ENCODE measurements at regions not wholly inside any gene's neighbourhood (a gene's known extent, or its start where the extent isn't known, plus 50 kb on each side); places are given as distances from the start of the nearest gene placed in this dataset.

DNA sequence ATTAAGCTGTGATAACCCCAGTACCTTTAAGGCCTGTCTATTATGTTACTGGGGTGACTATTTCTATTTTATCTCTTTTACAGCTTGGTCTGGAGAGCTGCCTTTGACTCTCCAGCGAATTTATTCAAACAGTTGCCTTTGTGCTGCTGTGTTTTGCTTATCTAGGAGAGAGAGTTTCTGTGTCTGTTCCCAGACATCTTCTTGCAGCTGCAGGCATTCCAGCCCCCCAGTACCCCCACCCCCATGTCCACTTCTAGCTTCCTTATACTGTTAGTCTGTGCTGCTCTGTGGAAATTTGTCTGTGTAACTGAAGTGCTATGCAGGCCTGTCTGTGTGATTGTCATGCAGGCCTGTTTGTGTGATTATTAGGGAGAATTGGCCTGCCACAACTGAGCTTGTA is 713.7 kb upstream of the SEMA6D start:
- no peaks in the 10 kb centered on the region for H3K27me3 ChIP-seq (ENCODE audit: control insufficient read depth in 4 of 4, insufficient read depth in 4 of 4, low read length in 3 of 4)
- no peak overlapping the region for H3K9ac ChIP-seq (ENCODE audit: low read depth in 1 of 2, low read length in 2 of 2)
- no peak for DNase-seq (ENCODE audit: low spot score)
- no peak for TF ChIP-seq FOXA2 (IDR thresholded peaks at IDR 0.05)
- TF ChIP-seq RAD21 (IDR thresholded peaks at IDR 0.05): no peak
- no peak for TF ChIP-seq RXRA (IDR thresholded peaks at IDR 0.05)
- TF ChIP-seq JUND (IDR thresholded peaks at IDR 0.05): no peak
- TF ChIP-seq, protein P1, sequence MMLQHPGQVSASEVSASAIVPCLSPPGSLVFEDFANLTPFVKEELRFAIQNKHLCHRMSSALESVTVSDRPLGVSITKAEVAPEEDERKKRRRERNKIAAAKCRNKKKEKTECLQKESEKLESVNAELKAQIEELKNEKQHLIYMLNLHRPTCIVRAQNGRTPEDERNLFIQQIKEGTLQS (IDR thresholded peaks at IDR 0.05): no peak
- no peak for TF ChIP-seq FOXA1 (IDR thresholded peaks at IDR 0.05)
- TF ChIP-seq HNF4G (IDR thresholded peaks at IDR 0.05): no peak
- no peak for TF ChIP-seq TAF1 (conservative IDR thresholded peaks at IDR 0.05)
- TF ChIP-seq NR2F2 (IDR thresholded peaks at IDR 0.05): no peak
- TF ChIP-seq HNF4A (conservative IDR thresholded peaks at IDR 0.05): no peak
- TF ChIP-seq, protein P2, sequence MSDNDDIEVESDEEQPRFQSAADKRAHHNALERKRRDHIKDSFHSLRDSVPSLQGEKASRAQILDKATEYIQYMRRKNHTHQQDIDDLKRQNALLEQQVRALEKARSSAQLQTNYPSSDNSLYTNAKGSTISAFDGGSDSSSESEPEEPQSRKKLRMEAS (IDR thresholded peaks at IDR 0.05): no peak
- 28% methylated on average over 1 of the region's 1 CpG for WGBS
- no peak overlapping the region for H3K27ac ChIP-seq (ENCODE audit: low read depth in 1 of 2, low read length in 2 of 2)
- H3K4me3 ChIP-seq (ENCODE audit: low read depth in 1 of 3, low read length in 3 of 3): no peak overlapping the region
- H3K9me3 ChIP-seq (ENCODE audit: control insufficient read depth in 4 of 4, low read length in 3 of 4): no peaks in the 10 kb centered on the region
- H3K4me1 ChIP-seq (ENCODE audit: control insufficient read depth in 4 of 4, insufficient read depth in 4 of 4, low read length in 3 of 4): no peaks in the 10 kb centered on the region
- H3K36me3 ChIP-seq (ENCODE audit: control insufficient read depth in 4 of 4, insufficient read depth in 3 of 4, low read depth in 1 of 4, low read length in 3 of 4): no peaks in the 10 kb centered on the region

DNA sequence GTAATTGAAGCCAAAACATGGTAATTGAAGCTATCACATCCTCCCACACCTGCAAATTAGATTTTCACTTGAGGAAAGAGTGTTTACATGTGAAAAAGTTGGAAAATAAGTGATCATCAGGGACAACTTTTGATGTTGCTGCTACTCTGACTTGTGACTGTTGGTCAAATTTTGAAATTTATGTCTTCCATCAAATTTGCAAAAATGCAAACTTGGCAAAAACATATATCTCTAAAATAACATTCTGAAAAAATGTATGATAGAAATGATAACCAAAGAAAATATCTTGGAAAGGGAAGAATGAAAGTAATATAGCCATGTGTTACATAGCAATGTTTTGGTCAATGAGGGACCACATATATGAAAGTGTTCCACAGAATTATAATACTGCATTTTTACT is 703.9 kb upstream of the SEMA6D start:
- no peak overlapping the region for H3K4me3 ChIP-seq (ENCODE audit: low read depth in 1 of 3, low read length in 3 of 3)
- no peaks in the 10 kb centered on the region for H3K9me3 ChIP-seq (ENCODE audit: control insufficient read depth in 4 of 4, low read length in 3 of 4)
- no peak for TF ChIP-seq SP1 (IDR thresholded peaks at IDR 0.05)
- TF ChIP-seq, protein P3, sequence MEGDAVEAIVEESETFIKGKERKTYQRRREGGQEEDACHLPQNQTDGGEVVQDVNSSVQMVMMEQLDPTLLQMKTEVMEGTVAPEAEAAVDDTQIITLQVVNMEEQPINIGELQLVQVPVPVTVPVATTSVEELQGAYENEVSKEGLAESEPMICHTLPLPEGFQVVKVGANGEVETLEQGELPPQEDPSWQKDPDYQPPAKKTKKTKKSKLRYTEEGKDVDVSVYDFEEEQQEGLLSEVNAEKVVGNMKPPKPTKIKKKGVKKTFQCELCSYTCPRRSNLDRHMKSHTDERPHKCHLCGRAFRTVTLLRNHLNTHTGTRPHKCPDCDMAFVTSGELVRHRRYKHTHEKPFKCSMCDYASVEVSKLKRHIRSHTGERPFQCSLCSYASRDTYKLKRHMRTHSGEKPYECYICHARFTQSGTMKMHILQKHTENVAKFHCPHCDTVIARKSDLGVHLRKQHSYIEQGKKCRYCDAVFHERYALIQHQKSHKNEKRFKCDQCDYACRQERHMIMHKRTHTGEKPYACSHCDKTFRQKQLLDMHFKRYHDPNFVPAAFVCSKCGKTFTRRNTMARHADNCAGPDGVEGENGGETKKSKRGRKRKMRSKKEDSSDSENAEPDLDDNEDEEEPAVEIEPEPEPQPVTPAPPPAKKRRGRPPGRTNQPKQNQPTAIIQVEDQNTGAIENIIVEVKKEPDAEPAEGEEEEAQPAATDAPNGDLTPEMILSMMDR (IDR thresholded peaks at IDR 0.05; ENCODE audit: low read depth, low read length, missing input control): no peak
- TF ChIP-seq HNF4A (conservative IDR thresholded peaks at IDR 0.05): no peak
- TF ChIP-seq EGR1 (IDR thresholded peaks at IDR 0.05; ENCODE audit: low read depth in 2 of 2): no peak
- no peak for TF ChIP-seq JUND (IDR thresholded peaks at IDR 0.05)
- no peak for TF ChIP-seq REST (IDR thresholded peaks at IDR 0.05)
- TF ChIP-seq HNF4G (IDR thresholded peaks at IDR 0.05): no peak
- TF ChIP-seq NR2F2 (IDR thresholded peaks at IDR 0.05): no peak
- TF ChIP-seq FOXA2 (IDR thresholded peaks at IDR 0.05): no peak
- no peak for TF ChIP-seq ZBTB33 (IDR thresholded peaks at IDR 0.05)
- TF ChIP-seq FOXA1 (IDR thresholded peaks at IDR 0.05): no peak
- TF ChIP-seq TAF1 (conservative IDR thresholded peaks at IDR 0.05): no peak
- TF ChIP-seq, protein P2 (IDR thresholded peaks at IDR 0.05): no peak
- TF ChIP-seq GABPA (IDR thresholded peaks at IDR 0.05 in 1 of 2, conservative IDR thresholded peaks at IDR 0.05 in 1 of 2): no peak
- TF ChIP-seq RAD21 (IDR thresholded peaks at IDR 0.05): no peak
- TF ChIP-seq, protein P1 (IDR thresholded peaks at IDR 0.05): no peak
- no peak for TF ChIP-seq RXRA (IDR thresholded peaks at IDR 0.05)
- no peak for TF ChIP-seq YY1 (IDR thresholded peaks at IDR 0.05)
- no peak for DNase-seq (ENCODE audit: low spot score)
- H3K9ac ChIP-seq (ENCODE audit: low read depth in 1 of 2, low read length in 2 of 2): no peak overlapping the region
- H3K4me1 ChIP-seq (ENCODE audit: control insufficient read depth in 4 of 4, insufficient read depth in 4 of 4, low read length in 3 of 4): no peaks in the 10 kb centered on the region
- H3K27me3 ChIP-seq (ENCODE audit: control insufficient read depth in 4 of 4, insufficient read depth in 4 of 4, low read length in 3 of 4): peaks cover 0 to 2% (median 0%) of the 10 kb centered on the region in 4 donors
- no peak overlapping the region for H3K27ac ChIP-seq (ENCODE audit: low read depth in 1 of 2, low read length in 2 of 2)
- H3K36me3 ChIP-seq (ENCODE audit: control insufficient read depth in 4 of 4, insufficient read depth in 3 of 4, low read depth in 1 of 4, low read length in 3 of 4): no peaks in the 10 kb centered on the region
